Skin epidermis (tissue), 12 donors: ENCODE measurements at regions not wholly inside any gene's neighbourhood (a gene's known extent, or its start where the extent isn't known, plus 50 kb on each side); places are given as distances from the start of the nearest gene placed in this dataset.
"Not testable (repeated sequence)": the region's sequence is repeated elsewhere in the genome, so short reads cannot be mapped to it uniquely, and the experiment has no call there.

Source experiments
- H3K27ac ChIP-seq, 21 experiments: fragments of 200-600 bp; sonication (generic) in 11 of 21; one replicate each; pipeline ENCODE4 v1.5.0; 2020; ENCODE audit warnings: mild to moderate bottlenecking in 3 of 21, inconsistent platforms in 2 of 21, moderate library complexity in 2 of 21
- H3K4me3 ChIP-seq, 7 experiments: fragments of 200-600 bp; sonication (generic) in 2 of 7; one replicate each; pipeline ENCODE4 v1.5.0; 2020; ENCODE audit warnings: inconsistent platforms in 2 of 7, mild to moderate bottlenecking in 2 of 7, moderate library complexity in 1 of 7

DNA sequence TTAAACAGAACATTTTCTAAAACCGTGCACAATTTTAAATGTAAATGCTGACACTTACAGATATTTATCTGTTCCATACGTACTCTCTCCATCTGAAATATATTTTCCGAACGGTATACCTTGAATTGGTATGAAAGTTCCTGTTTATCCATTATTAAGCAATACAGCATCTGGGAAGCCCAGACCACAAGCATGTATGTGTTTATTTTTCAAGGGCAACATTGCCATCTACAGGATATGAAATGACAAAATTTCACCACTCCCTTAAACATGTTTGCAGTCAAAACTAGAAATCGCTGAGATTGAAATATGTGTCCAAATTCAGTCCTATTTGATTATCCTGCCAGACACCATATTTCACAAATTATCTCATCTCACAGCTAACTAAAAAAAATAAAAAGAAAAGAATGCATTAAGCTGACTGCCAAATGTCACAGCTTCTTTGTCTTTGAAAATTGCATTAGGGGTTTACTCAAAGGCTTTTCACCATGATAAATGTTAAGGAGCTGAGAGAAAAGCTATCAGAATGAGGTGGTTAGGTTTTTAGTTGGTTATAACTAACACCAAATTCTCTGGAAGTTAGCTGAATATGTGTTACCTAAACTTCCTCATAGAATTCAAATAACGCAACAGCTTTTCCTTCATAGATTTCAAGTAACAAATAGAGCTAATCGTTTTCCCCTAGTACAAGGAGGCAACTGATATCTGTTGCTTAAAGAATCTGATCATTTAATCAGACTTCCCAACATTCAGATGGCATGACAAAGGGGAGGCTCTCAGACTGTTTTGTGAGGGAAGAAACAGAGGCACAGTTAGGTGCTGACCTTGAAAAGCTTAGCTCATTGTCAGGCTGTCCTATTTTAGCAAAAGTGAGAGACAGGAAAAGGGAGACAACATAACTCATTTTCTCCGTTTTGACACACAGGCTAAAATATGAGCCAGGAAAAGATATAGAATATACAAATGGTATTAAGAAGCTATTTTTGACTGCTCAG is 533.1 kb downstream of the TBL1XR1 start:
- Histone ChIP-seq H3K27ac (peak overlapping the region in 1 of 21 experiments; percentile 5), H3K4me3 (no peak overlapping the region)

DNA sequence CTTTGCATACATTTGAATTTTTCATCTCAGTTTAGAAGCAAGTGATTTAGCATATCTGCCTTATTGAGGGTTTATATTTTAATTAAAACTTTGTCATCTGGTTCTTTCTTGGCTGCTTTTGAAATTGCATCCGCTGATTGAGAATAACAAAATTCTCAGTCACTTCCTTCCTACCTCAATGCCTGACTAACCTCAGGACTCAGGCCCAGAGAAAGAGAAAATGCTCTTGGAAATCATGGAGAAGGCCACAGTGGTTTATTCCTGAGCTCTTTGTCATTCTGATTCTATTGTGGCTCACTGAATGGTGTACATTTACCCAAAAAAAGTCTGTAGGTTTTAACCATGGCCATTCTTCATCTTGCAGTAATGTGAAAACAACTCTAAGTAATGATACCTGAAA is 533.9 kb downstream of the TBL1XR1 start:
- H3K27ac ChIP-seq: peak overlapping the region in 1 of 21 experiments; percentile 5
- no peak overlapping the region for H3K4me3 ChIP-seq

DNA sequence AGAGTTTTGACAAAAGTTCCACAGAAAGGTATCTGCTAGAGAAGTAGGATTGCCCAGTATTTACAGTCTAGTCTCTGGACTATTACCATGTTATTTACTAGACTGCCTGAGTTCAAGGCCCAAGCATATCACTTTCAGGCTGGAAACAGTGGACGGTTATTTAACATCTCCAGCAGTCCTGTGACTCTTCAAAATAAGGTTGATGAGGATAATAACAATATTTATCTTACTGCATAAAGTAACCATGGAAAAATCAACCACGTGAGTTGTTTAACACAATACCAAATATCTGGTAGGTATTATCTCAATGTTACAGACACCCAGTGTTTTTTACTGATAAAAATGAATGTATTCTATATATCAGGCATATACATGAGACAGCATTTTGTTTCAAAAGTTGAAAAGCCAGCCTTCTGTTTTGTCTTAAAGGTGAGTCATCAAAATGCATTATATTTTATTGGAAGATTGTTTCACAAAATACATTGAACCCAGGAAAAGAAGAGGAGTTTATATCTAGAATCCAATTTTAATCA is 535.8 kb downstream of the TBL1XR1 start:
- Histone ChIP-seq H3K27ac (no peak overlapping the region), H3K4me3 (no peak overlapping the region)

DNA sequence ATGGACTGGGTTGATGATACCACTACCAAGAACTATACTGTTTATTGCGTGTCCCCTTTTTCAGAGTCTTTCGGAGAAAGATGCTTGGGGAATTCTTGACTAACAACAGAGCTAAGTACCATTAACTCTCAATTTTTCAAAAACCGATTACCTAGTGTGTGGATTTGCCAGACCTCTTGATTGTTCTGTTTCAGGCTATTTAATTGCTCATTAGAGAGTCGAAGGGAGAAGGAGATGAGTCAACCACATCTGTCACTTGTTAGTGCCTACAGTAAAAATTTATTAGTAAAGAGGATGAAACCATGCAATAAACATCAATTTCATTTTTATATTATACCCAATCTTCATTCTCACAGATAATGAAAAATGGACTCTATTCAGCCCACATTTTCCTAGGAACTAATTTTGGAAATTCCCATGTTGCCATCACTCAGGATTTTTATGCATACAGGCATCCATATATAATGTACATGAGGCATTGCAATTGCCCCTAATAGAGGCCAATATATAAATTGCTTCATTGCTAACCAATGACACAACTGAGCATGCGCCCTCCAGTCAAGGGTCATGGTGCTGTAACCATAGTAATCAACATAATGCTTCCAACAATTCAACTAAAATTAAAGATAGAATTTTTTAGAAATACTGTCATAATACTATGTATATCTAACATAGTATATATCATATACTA is 541.7 kb downstream of the TBL1XR1 start:
- no peak overlapping the region for H3K27ac ChIP-seq

DNA sequence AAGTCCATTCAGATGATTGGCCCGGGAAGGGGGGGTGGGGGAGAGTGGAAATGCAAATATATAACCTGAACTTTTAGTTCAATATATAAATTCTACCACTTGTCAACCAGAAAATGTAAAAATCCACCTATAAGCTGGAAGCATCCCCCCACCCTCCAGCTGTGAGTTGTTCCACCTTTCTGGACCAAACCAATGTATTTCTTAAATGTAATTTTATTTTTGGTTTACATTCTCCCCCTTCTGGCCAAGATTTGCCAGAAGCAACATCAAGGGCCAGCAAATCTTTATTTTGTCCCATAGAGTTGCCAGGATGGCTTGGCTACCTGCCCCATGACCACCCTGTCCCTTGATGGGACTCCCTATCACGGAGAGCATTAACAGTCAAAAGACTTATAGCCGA is 545.7 kb downstream of the TBL1XR1 start:
- Histone ChIP-seq H3K4me3 (no peak overlapping the region), H3K27ac (no peak overlapping the region)

More for the DNA sequence above, 541.7 kb downstream of the TBL1XR1 start:
- H3K4me3 ChIP-seq: no peak overlapping the region

DNA sequence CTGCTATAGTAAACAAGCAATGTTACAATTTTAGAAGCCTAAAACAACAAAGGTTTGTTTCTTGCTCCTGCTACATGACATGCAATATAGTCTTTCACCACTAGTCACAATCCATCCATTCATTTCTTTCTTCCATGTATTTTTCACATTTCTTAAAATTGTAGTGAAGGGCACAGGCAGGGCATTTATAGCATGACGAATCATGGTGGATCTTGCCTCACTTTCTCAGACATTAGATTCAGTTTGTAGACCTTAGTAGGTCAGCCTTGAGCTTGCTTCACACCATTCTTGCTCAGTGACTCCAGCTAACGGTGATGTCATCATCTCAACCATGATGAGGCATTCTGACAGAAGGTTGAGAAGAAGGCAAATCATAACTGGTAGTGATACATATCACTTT is 546.8 kb downstream of the TBL1XR1 start:
- Histone ChIP-seq H3K4me3 (no peak overlapping the region), H3K27ac (no peak overlapping the region)

DNA sequence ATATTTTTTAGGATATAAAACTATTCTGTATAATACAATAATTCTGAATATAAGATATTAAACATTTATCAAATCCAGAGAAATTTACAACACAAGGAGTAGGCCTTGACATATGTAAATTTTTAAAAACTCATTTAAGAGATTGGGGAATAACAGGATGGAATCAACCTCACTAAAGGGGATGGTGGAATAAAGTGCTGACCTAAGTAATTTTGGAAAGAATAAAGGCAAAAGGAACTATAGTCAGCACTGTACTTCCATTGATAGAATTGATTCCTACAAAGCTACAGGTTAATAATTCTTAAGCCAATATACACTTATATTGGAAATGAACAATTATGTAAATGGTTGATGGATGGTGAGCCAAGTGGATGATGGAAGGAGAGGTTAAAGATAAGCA is 549.3 kb downstream of the TBL1XR1 start:
- no peak overlapping the region for H3K27ac ChIP-seq

DNA sequence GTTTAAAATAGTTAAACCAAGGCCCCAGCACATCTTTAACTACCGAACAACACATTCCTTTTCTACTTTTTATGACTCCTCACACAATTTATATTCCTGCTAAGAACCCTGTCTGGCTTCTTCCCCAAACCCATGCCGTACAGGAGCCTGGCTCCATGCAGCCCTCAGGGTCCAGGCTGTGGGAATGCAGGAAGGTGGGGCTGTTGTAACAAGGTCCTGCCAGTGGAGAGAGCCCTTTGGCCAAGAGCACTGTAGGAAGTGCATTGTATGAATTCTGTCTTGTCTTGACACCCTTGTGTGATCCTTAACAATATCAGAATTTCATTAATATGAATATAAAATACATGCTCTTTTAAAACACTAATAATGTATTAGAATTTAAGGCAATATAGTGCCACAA is 563.8 kb downstream of the TBL1XR1 start:
- no peak overlapping the region for H3K27ac ChIP-seq
- no peak overlapping the region for H3K4me3 ChIP-seq

More for the DNA sequence above, 549.3 kb downstream of the TBL1XR1 start:
- no peak overlapping the region for H3K4me3 ChIP-seq

DNA sequence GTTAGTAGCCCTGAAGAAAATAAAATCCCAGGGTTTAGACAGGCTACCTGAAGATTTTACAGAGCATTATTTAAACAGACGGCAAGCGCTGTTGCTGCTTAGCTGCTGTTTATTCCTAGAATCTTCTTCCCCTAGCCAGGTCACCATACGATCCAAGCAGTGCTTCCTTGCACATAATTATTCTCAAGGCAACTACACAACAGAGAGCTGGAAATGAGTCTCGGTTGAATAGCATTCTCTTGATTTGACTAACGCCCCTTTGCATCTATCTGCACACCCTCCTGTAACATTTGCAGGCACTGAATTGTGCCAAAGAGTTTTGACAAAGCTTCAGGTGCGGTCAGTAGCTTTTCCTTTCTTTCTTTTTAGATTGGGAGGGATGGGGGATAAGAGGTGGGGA is 564.4 kb downstream of the TBL1XR1 start:
- no peak overlapping the region for H3K27ac ChIP-seq
- no peak overlapping the region for H3K4me3 ChIP-seq

DNA sequence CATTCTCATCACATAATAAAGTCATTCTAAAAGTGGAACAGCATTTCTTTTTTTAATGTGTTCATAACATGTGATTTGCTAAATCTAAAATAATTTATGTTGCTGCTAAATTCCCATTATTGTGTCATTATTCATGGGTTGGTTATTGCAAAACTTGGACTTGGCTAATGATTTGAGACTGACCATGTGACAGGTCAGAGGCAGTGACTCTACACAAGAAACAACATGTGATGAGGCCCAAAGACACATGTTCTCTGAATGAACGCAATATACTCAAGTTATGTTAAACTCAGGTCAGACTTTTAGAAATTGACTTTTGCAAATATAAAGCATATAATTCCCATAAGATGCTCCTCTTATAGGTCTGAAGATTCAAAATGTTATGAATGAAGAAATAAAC is 566.1 kb downstream of the TBL1XR1 start:
- no peak overlapping the region for H3K4me3 ChIP-seq
- no peak overlapping the region for H3K27ac ChIP-seq

DNA sequence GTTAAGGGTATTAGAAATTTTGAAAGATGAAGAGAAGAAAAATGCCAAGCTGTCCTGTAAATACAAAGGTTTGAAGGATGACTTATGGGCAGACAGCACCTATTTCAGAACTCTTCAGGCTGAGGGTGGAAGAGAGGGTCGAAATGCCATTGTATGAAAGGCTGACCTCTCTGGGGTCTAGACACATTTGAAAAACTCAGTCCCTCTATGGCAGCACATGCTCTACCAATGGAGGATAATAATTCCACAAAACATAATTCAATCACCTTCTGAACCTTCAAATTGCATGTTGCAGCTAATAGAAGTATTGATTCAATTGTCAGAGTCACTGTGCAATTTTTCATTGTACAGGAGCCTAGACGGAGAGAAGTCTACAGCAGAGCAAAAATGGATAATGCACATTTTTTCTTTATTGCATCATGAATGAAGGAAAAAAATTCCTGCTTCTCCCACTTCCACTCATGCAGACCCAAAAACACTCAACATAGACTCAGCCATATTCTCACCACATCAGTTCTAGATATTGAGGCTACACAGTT is 569.1 kb downstream of the TBL1XR1 start:
- H3K27ac ChIP-seq: no peak overlapping the region
- H3K4me3 ChIP-seq: no peak overlapping the region

DNA sequence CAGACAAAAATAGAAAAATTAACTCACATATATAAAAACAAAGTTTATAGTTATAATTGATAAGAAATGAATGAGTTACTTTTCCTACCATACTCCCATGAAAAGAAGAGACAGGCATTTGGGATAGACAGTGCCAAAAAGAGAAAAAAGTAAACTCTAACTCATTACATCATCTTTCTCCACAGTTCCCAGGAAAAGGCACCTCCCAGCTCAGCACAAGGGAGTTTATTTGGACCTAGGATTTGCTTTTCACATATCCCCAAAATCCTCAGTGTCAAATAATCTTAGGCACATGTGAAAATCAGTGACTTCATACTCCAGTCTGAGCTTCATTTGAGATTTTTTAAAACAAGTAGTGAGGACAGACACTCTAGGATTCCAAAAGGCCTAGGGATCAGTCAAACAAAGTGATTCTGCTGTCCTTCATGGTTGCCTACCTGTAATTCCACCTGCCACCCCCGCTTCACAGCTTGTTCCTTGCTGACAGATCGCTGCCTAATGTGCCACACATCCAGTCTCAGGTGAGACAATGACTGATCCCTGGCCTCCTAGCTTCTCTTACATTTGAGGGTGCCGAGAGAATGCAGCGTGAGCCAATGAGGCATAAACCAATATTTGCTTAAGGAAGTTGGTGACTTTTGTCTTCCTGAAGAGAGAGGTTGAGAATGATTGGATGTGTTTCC is 573.7 kb downstream of the TBL1XR1 start:
- no peak overlapping the region for H3K27ac ChIP-seq

DNA sequence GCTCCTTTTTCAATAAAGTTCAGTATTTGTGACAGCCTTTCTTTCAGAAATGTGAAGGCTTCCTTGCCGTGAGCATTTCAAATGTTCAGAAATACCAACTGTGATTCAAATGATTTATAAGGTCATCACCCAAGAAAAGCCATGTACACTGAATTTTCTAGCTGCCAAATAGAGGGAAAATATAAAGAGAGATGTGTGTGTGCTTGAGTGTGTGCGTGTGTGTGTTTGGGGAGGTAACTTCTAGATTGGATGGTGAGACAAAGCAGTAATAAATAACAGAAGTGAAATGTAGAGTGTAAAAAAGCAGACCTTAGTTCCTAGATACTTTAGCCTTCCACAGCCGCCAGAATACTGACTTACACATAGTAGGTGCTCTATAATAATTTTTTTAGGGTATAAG is 577.4 kb downstream of the TBL1XR1 start:
- no peak overlapping the region for H3K27ac ChIP-seq
- H3K4me3 ChIP-seq: no peak overlapping the region

More for the DNA sequence above, 573.7 kb downstream of the TBL1XR1 start:
- H3K4me3 ChIP-seq: no peak overlapping the region

DNA sequence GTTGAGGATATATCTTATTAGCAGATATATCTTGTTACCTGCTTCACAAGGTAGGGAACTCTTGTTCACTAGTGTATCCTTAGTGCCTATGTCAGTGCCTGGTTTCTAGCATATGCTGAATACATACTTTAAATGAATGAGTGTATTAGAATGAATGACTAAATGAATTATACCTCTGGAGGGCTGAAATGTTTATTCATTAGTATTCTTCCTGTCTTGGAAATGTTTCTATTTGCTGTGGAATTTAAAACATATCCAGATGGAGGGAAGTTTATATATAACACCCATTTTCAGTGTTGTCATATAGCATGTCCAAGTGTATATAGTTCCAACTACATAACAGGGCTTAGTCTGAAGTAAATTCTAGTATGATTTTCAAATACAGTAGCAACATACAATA is 581.5 kb downstream of the TBL1XR1 start:
- Histone ChIP-seq H3K4me3 (no peak overlapping the region), H3K27ac (no peak overlapping the region)

DNA sequence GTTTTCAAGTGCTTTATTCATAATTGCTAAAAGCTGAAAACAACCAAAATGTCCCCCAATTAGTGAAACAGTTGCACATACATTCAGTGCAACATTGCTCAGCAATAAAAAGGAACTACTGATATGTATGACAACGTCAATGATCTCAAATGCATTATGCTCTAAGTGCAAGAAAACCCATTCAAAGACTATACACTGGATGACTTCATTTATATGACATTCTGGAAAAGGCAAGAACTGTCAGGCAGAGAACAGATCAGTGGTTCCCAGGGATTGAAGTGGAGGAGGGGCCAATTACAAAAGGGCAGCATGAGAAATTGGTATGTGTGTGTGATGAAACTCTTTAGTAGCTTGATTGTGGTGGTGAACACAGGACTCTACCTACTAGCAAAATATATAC is 585.6 kb downstream of the TBL1XR1 start:
- Histone ChIP-seq H3K27ac (no peak overlapping the region), H3K4me3 (no peak overlapping the region)

DNA sequence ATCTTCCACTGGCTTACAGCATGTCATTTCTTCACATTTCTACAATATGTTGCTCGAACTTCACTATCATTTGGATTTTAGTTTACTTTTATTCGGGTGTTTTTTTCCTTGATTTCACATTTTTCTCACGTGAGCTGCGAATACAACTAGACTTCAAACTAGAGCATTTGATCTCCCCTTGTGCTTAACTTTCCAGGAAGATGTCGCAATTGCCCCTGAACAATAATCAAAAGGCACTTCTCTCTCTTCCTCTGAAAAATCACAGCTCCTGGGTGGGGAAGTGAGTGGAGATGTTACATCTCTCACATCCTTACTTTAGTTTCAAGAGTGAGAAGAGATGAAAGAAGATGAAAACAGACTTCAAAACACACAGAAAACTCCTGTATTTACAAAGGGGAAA is 587.9 kb downstream of the TBL1XR1 start:
- Histone ChIP-seq H3K27ac (no peak overlapping the region), H3K4me3 (no peak overlapping the region)

DNA sequence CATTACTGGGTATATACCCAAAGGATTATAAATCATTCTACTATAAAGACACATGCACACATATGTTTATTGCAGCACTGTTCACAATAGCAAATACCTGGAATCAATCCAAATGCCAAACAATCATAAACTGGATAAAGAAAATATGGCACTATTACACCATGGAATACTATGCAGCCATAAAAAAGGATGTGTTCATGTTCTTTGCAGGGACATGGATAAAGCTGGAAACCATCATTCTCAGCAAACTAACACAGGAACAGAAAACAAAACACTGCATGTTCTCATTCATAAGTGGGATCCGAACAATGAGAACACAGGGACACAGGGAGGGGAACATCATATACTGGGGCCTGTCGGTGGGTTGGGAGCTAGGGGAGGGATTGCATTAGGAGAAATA is 591.7 kb downstream of the TBL1XR1 start:
- not testable (repeated sequence) for H3K27ac ChIP-seq

DNA sequence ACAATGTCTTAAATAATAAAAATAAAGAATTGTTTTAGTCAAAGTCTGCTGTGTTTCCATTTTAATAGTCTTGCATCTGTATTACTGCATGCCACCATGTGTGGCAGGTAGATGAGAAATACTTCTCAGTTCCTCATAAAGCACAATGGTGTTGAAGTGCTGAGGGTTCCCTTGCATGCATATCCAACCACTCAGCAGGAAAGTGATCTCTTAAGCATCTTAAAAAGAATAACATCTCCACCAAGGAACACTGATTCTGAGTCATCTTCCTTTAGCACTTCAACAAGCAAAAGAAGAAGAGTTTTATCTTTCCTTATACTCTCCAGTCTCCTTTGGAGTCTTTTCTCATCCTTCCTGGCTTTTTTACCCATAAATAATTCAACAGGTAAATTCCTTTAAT is 602.0 kb downstream of the TBL1XR1 start:
- H3K4me3 ChIP-seq: no peak overlapping the region
- H3K27ac ChIP-seq: no peak overlapping the region

More for the DNA sequence above, 591.7 kb downstream of the TBL1XR1 start:
- not testable (repeated sequence) for H3K4me3 ChIP-seq

DNA sequence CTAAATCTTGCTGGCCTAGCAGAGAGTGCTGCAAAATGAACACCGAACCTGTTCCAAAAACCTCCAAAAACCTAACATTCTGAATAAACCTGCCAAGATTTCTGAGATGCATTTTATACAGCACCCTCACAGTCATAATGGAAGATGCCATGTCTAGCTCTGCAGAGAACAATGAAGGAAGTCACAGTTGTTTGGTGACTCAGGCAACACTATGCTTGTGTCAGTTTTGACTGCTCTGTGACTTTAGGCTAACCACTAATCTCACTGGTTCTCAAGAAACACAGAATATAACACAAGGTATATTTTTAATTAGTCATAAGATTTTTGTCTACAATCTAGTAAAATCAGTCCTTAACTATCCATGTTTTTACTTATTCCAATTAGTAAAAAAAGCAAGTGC is 606.6 kb downstream of the TBL1XR1 start:
- no peak overlapping the region for H3K4me3 ChIP-seq
- no peak overlapping the region for H3K27ac ChIP-seq

DNA sequence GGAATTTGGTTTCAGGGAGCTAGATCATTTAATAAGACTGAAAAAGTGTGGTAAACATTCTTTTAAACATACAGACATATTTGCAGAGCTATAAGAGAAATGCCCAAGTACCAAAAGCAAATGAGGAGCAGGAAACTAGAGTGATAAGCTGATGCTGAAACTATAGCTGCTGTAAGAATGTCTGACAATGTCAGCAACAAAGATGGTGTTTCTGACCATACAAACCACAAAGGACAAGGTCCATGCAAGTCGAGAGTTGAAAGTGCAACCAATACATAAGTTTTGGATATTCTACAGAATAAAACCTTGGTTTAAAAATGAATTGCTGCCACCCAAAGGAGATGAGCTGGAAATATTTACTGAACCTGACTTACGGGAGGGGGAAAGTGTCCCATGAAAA is 610.2 kb downstream of the TBL1XR1 start:
- Histone ChIP-seq H3K27ac (no peak overlapping the region), H3K4me3 (no peak overlapping the region)
